GM23248 (cell line): ENCODE measurements at regions not wholly inside any gene's neighbourhood (a gene's known extent, or its start where the extent isn't known, plus 50 kb on each side); places are given as distances from the start of the nearest gene placed in this dataset.

Experiments used
- DNase-seq: peaks from one replicate; pipeline ENCODE4 v3.0.0-alpha.2; 2015
- H2AFZ ChIP-seq: fragments of 200-600 bp; sonication (generic); 2 replicates; pipeline ENCODE4 v1.6.1; 2016; ENCODE audit warnings: antibody characterized with exemption
- H3F3A ChIP-seq: fragments of 200-600 bp; sonication (generic); 2 replicates; pipeline ENCODE4 v1.6.1; 2016; ENCODE audit warnings: mild to moderate bottlenecking, antibody characterized with exemption, mixed run types; ENCODE audit not compliant: insufficient read depth
- H3K27ac ChIP-seq: fragments of 200-600 bp; sonication (generic); 2 replicates; pipeline ENCODE4 v1.5.1; 2016; ENCODE audit warnings: mild to moderate bottlenecking
- H3K27me3 ChIP-seq: fragments of 200-600 bp; sonication (generic); replicated peaks from 2 replicates; pipeline ENCODE4 v1.6.1; 2016; ENCODE audit warnings: mild to moderate bottlenecking; ENCODE audit not compliant: insufficient read depth
- H3K36me3 ChIP-seq: fragments of 200-600 bp; sonication (generic); 2 replicates; pipeline ENCODE4 v1.6.1; 2016; ENCODE audit warnings: low read depth, mild to moderate bottlenecking
- H3K4me1 ChIP-seq: fragments of 200-600 bp; sonication (generic); 2 replicates; pipeline ENCODE4 v1.6.1; 2016; ENCODE audit warnings: mild to moderate bottlenecking; ENCODE audit not compliant: insufficient read depth
- H3K4me2 ChIP-seq: fragments of 200-600 bp; sonication (generic); one replicate; pipeline ENCODE4 v1.6.1; 2016; ENCODE audit warnings: mild to moderate bottlenecking; ENCODE audit not compliant: unreplicated experiment
- H3K4me3 ChIP-seq: fragments of 200-600 bp; sonication (generic); 2 replicates; pipeline ENCODE4 v1.5.1; 2016; ENCODE audit warnings: mild to moderate bottlenecking
- H3K79me2 ChIP-seq: fragments of 200-600 bp; sonication (generic); 2 replicates; pipeline ENCODE4 v1.6.1; 2016; ENCODE audit warnings: mild to moderate bottlenecking; ENCODE audit not compliant: insufficient read depth
- H3K9ac ChIP-seq: fragments of 200-600 bp; sonication (generic); 2 replicates; pipeline ENCODE4 v1.6.1; 2016; ENCODE audit warnings: mild to moderate bottlenecking
- H3K9me2 ChIP-seq: fragments of 200-600 bp; sonication (generic); 2 replicates; pipeline ENCODE4 v1.6.1; 2016; ENCODE audit warnings: mixed run types, mild to moderate bottlenecking, moderate library complexity; ENCODE audit not compliant: insufficient read depth
- H3K9me3 ChIP-seq: fragments of 200-600 bp; sonication (generic); one replicate; pipeline ENCODE4 v1.6.1; 2017; ENCODE audit warnings: low read depth
- H4K20me1 ChIP-seq: fragments of 200-600 bp; sonication (generic); 2 replicates; pipeline ENCODE4 v1.6.0; 2016; ENCODE audit not compliant: insufficient read depth
- EZH2 ChIP-seq: fragments of 200-600 bp; sonication (generic); IDR thresholded peaks from 2 replicates; pipeline ENCODE4 v1.6.1; 2018; ENCODE audit warnings: antibody characterized with exemption, mild to moderate bottlenecking; ENCODE audit not compliant: insufficient read depth, poor library complexity, severe bottlenecking
- EZH2phosphoT487 ChIP-seq: fragments of 200-600 bp; sonication (generic); IDR thresholded peaks from 2 replicates; pipeline ENCODE4 v1.6.1; 2018; ENCODE audit warnings: antibody characterized with exemption, moderate library complexity, mild to moderate bottlenecking, low read depth; ENCODE audit not compliant: insufficient read depth
- WGBS, 2 experiments: methylation state at CpG; one replicate each; pipeline ENCODE4 v1.1.6; 2015 to 2017; ENCODE audit warnings: low lambda C conversion rate in 2 of 2, low coverage in 1 of 2; ENCODE audit errors: missing lambda C conversion rate in 2 of 2; 5-methylcytosine and 5-hydroxymethylcytosine counted together
- in situ Hi-C: fragments of 300-500 bp; cut with MboI; formaldehyde crosslinking; loops from 2 replicates; pipeline ENCODE4 v1.15.0; 2020

DNA sequence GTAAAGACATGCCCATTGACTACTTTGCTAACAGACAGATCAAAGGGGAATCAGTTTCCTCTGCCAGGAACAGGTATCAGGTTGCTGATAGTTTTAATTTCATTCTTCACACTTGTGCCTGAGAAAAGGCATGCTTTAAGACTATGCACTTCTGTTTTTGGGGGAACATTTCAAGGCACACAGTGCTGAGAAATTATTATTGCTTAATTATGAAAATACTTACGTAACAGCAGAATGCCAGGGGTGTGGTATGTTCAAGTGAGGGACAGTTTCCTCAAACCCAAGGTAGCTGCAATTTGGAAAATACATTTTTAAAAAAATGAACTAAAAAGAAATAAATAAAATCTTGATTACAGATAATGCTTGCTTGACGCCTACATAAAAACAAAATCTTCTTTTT is 1746.1 kb upstream of the PIK3C3 start:
- Histone ChIP-seq H3K4me3 (no peak overlapping the region), H3K36me3 (no peaks in the 10 kb centered on the region), H3K27ac (no peak overlapping the region), H2AFZ (no peak overlapping the region), H3K9ac (no peak overlapping the region), H3F3A (no peaks in the 10 kb centered on the region), H3K9me2 (no peaks in the 10 kb centered on the region), H3K27me3 (no peaks in the 10 kb centered on the region), H3K4me1 (no peaks in the 10 kb centered on the region), H4K20me1 (no peaks in the 10 kb centered on the region), H3K4me2 (no peak overlapping the region), H3K79me2 (no peaks in the 10 kb centered on the region), H3K9me3 (no peaks in the 10 kb centered on the region)
- DNase-seq, result no peak
- TF ChIP-seq EZH2phosphoT487 (no peak), EZH2 (no peak)
- WGBS, 2 experiments, result 2 to 11% methylated on average over 2 of the region's 2 CpGs
- in situ Hi-C loops, result no loop called here

DNA sequence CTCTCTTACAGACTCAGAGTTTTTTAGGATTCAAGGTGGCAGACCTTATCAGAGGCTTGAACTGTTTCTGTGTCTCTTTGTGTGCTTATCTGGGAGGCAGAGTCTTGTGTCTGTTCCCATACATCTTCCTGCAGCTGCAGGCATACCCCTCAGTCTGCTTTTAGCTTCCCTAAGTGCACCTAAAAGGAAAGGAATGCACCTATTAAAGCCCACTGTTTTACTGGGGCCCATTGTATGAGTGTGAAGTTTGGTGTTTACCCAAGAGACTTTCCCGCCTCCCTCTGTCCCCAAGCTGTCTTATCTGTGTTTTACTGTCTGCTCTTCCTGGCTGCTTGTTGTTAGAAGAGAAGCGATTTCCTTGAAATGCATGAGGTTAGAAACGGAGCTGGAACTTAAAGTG is 1757.3 kb upstream of the PIK3C3 start:
- no peak overlapping the region for H2AFZ ChIP-seq

DNA sequence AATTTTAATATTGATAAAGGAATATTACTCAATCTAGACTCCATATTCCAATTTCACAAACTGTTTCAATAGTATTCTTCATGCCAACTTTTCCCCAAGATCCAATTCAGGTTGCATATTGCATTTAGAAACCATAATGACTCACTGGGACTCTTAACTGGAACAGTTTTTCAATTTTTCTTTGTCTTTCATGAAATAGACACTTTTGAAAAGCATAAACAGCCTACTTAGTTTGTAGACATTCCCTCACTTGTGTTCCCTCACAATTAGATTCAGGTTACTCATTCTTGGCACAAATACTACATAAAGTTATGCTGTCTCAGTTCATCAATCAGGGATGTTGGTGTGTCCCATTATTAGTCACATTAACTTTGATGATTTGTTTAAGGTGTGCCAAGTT is 1768.4 kb upstream of the PIK3C3 start:
- Histone ChIP-seq H3K4me3 (no peak overlapping the region), H3K36me3 (no peaks in the 10 kb centered on the region), H3K79me2 (no peaks in the 10 kb centered on the region), H3K9me3 (no peaks in the 10 kb centered on the region), H3K9me2 (no peaks in the 10 kb centered on the region), H3K27me3 (no peaks in the 10 kb centered on the region), H3K9ac (no peak overlapping the region), H3K27ac (no peak overlapping the region), H3K4me2 (no peak overlapping the region), H3F3A (no peaks in the 10 kb centered on the region), H4K20me1 (no peaks in the 10 kb centered on the region), H3K4me1 (no peaks in the 10 kb centered on the region), H2AFZ (no peak overlapping the region)
- in situ Hi-C loops, result no loop called here
- TF ChIP-seq EZH2, result no peak
- no peak for TF ChIP-seq EZH2phosphoT487
- no peak for DNase-seq

More for the DNA sequence above, 1757.3 kb upstream of the PIK3C3 start:
- TF ChIP-seq EZH2 (no peak), EZH2phosphoT487 (no peak)
- H4K20me1 ChIP-seq, result no peaks in the 10 kb centered on the region
- in situ Hi-C loops, result no loop called here
- H3F3A ChIP-seq, result no peaks in the 10 kb centered on the region
- no peaks in the 10 kb centered on the region for H3K4me1 ChIP-seq
- no peaks in the 10 kb centered on the region for H3K27me3 ChIP-seq
- H3K4me3 ChIP-seq, result no peak overlapping the region
- H3K9me3 ChIP-seq, result no peaks in the 10 kb centered on the region
- H3K36me3 ChIP-seq, result no peaks in the 10 kb centered on the region
- H3K4me2 ChIP-seq, result no peak overlapping the region
- no peak overlapping the region for H3K27ac ChIP-seq
- H3K79me2 ChIP-seq, result no peaks in the 10 kb centered on the region
- no peak overlapping the region for H3K9ac ChIP-seq
- H3K9me2 ChIP-seq, result no peaks in the 10 kb centered on the region
- no peak for DNase-seq
- WGBS, 2 experiments, result 17 to 19% methylated on average over 3 of the region's 3 CpGs

DNA sequence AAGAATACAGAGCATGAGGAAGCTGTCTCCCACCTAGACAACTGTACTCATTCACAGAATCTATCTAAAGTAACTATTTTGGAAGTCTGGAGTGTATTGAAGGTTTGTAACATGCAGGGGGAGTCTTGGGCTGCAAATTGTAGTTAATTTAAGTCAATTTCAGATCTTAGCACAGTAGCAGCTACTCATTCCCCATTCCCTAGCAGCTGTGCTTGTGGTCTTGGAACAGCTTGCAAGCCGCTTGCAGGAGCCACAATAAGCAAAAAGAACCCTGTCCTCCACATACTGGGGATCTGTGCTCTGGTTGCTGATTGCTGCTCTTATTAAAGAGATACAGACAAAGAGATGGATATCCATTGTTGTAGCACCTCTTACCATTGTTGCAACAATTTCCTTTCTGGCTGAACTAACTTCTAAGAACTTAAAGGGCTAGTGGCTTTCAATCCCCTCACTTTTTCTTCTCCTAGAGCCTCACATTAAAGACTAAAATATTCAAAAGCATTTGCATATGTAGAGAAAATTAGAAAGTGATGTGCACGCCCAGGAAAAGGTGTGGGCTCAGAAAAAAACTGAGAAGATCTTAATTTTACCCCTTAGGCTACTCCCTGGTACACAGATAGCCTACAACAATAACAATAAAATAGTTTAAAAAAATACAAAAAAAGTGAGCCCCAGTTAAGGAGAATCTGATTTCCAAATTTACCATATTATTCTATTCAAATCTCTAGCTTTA is 1775.1 kb upstream of the PIK3C3 start:
- H3K4me3 ChIP-seq, result no peak overlapping the region
- H3K4me1 ChIP-seq, result no peaks in the 10 kb centered on the region
- H3K27ac ChIP-seq, result no peak overlapping the region
- no peak overlapping the region for H2AFZ ChIP-seq
- H3F3A ChIP-seq, result no peaks in the 10 kb centered on the region
- peak; percentile 1 for DNase-seq
- 30 to 40% methylated on average over 2 of the region's 2 CpGs for WGBS, 2 experiments
- no peaks in the 10 kb centered on the region for H4K20me1 ChIP-seq
- TF ChIP-seq EZH2, result no peak
- TF ChIP-seq EZH2phosphoT487, result no peak
- H3K27me3 ChIP-seq, result no peaks in the 10 kb centered on the region
- no peak overlapping the region for H3K4me2 ChIP-seq
- no peaks in the 10 kb centered on the region for H3K36me3 ChIP-seq
- no peaks in the 10 kb centered on the region for H3K79me2 ChIP-seq
- no peak overlapping the region for H3K9ac ChIP-seq
- H3K9me3 ChIP-seq, result no peaks in the 10 kb centered on the region
- in situ Hi-C loops, result no loop called here
- H3K9me2 ChIP-seq, result no peaks in the 10 kb centered on the region

DNA sequence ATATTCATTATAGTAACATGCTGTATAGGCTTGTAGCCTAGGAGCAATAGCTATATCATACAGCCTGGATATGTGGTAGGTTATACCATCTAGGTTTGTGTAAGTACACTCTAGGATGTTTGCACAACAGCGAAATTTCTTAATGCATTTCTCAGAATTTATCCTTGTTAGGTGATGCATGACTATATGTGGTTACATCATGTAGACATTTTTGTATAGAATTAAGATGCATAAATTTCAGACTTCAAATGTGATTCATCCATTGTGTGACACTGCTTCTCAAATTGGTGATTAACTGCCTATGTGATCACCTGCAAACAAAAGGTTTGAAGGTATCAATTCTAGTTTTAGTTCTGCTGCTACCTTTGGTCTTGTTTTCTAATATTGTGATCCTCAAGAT is 1787.0 kb upstream of the PIK3C3 start:
- Histone ChIP-seq H3K27ac (no peak overlapping the region), H3K4me3 (no peak overlapping the region), H3K4me2 (no peak overlapping the region), H3K4me1 (no peaks in the 10 kb centered on the region), H3F3A (no peaks in the 10 kb centered on the region), H2AFZ (no peak overlapping the region), H4K20me1 (no peaks in the 10 kb centered on the region), H3K9ac (no peak overlapping the region), H3K9me2 (no peaks in the 10 kb centered on the region), H3K79me2 (no peaks in the 10 kb centered on the region), H3K36me3 (no peaks in the 10 kb centered on the region), H3K27me3 (no peaks in the 10 kb centered on the region), H3K9me3 (no peaks in the 10 kb centered on the region)
- WGBS, 2 experiments, result 33 to 39% methylated on average over 1 of the region's 1 CpG
- TF ChIP-seq EZH2, result no peak
- TF ChIP-seq EZH2phosphoT487, result no peak
- no peak for DNase-seq
- in situ Hi-C loops, result no loop called here
